ENCODE measurements at regions not wholly inside any gene's neighbourhood (a gene's known extent, or its start where the extent isn't known, plus 50 kb on each side); places are given as distances from the start of the nearest gene placed in this dataset.

DNA sequence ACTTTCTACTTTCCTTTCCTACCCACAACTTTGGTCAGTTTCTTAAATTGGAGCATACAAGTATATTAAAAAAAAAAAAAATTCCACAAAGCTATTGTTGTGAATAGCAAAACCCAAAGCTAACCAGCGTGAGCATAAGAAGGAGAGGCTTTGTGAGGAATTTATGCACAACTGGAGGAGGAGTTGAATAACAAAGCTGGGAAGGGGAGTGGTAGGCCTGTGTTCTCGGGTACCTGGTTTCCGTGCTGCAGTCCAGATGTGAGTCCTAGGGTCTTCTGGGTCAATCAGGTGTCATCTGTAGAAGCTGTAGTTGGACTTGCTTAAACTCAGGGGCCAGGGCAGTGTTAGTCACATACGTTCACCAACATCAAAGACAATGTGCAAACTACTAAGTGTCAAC is 422.5 kb upstream of the SGCG start:
- TF ChIP-seq, protein P1, sequence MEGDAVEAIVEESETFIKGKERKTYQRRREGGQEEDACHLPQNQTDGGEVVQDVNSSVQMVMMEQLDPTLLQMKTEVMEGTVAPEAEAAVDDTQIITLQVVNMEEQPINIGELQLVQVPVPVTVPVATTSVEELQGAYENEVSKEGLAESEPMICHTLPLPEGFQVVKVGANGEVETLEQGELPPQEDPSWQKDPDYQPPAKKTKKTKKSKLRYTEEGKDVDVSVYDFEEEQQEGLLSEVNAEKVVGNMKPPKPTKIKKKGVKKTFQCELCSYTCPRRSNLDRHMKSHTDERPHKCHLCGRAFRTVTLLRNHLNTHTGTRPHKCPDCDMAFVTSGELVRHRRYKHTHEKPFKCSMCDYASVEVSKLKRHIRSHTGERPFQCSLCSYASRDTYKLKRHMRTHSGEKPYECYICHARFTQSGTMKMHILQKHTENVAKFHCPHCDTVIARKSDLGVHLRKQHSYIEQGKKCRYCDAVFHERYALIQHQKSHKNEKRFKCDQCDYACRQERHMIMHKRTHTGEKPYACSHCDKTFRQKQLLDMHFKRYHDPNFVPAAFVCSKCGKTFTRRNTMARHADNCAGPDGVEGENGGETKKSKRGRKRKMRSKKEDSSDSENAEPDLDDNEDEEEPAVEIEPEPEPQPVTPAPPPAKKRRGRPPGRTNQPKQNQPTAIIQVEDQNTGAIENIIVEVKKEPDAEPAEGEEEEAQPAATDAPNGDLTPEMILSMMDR (IDR thresholded peaks at IDR 0.05): no peak
- TF ChIP-seq ZFX (IDR thresholded peaks at IDR 0.05; ENCODE audit: borderline replicate concordance): no peak

DNA sequence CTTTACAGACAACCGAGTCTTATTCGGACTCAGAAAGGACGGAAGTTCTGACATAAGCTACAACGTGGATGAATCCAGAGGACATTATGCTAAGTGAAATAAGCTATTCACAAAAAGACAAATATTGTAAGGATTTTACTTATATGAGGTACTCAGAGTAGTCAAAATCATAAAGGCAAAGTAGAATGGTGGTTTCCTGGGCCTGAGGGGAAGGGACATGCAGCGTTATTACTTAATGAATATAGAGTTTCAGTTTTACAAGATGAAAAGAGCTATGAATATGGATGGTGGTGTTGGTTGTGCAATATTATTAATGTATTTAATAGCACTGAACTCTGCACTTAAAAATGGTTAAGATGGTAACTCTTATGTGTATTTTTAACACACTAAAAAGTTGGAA is 419.1 kb upstream of the SGCG start:
- no peak overlapping the region for H3K27ac ChIP-seq
- TF ChIP-seq ZFX (IDR thresholded peaks at IDR 0.05; ENCODE audit: borderline replicate concordance): no peak

More for the DNA sequence above, 422.5 kb upstream of the SGCG start:
- H3K27ac ChIP-seq: no peak overlapping the region

DNA sequence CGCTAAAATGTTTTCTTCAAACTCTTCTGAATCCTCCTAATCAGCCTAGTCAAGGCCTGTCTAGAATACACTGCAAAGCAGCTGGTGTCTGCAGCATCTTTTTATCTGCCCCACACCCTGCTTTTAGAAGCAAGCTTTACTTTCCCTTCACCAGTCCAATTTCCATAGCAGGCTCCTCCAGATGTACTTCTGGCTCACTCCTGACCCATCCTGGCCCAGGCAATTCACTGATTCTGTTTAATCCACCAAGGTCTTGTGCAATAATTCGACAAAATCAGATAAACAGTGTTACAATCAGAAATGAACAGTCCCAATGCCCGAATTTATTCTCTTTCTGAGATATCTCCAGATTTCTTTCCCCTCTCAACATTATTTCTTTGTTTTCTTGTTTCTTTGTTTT is 415.2 kb upstream of the SGCG start:
- TF ChIP-seq, protein P1 (IDR thresholded peaks at IDR 0.05): no peak
- TF ChIP-seq ZFX (IDR thresholded peaks at IDR 0.05; ENCODE audit: borderline replicate concordance): no peak

DNA sequence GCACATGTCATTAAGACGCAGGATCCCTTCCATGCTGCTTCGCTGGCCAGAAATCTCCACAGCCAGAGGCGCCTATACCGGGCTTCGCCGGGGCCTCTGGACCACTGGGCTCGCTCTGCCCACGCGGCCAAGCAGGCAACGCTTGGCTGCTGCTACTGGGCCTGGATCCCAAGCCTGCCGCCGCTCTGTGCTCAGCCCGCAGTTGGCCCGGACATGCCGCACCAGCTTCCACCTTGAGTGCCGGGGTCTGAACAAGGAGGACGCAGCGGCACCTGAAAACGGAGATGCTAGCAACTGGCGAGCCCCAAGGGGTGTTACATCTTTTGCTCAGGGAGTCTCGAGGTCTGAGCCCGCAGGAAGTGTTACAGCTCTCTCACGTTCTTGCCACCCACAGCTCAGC is 409.9 kb upstream of the SGCG start:
- TF ChIP-seq, protein P1 (IDR thresholded peaks at IDR 0.05): no peak
- no peak for TF ChIP-seq ZFX (IDR thresholded peaks at IDR 0.05; ENCODE audit: borderline replicate concordance)
- no peak overlapping the region for H3K27ac ChIP-seq

More for the DNA sequence above, 415.2 kb upstream of the SGCG start:
- H3K27ac ChIP-seq: no peak overlapping the region

DNA sequence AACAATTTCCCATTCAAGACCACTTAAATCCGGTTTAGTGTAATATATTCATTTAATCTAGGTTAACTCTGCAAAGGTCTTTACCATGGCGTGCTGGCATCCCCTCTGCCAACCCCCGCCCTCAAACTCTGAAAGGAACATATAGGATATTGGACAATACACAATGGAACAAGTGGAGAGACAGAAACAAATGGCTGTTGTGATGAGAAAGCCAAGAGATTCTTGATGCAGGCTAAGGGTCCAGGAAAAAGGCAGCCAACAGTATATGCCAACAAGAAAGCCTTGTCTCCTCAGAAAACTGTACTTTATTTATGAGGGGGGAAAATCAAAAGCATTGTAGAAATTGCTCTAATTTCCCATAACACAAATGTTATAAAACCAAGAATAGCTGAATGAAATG is 407.3 kb upstream of the SGCG start:
- no peak overlapping the region for H3K27ac ChIP-seq
- TF ChIP-seq, protein P1 (IDR thresholded peaks at IDR 0.05): no peak
- no peak for TF ChIP-seq ZFX (IDR thresholded peaks at IDR 0.05; ENCODE audit: borderline replicate concordance)

DNA sequence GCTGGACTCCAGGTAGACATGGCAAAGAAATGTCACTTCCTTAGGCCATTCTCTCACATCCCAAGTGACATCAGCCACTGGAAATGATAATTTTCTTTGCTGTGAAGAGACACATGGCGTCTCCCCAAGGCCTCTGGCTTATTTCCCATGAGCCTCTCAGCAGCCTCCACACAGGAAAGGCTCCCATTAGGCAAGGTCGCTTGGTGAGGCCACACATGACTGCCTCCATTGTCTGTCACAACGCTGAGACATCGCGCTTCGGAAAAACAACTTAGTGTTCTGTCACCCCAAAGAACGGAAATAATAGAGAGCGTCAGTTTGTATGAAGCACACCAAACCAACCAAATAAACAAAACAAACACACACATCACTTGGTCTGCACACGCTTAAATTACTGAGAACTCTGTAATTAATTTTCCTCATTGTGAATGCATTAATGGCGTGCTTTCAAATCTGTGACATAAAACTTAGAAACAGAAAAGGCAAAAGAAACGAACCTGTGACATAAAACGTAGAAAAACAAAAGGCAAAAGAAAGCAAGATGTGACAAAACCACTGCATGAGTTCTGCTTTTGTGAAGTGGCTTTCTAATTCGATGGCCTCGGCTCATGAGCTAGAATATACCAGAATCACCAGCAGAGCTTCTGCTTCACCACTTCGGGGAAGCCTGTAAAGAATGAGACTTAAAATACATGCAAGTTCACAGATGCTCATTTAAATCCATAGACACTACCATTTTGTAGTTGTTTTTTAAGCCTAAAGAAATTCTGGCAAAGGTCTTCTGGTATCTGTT is 404.2 kb upstream of the SGCG start:
- H3K27ac ChIP-seq: no peak overlapping the region
- TF ChIP-seq, protein P1 (IDR thresholded peaks at IDR 0.05): no peak
- TF ChIP-seq ZFX (IDR thresholded peaks at IDR 0.05; ENCODE audit: borderline replicate concordance): no peak

DNA sequence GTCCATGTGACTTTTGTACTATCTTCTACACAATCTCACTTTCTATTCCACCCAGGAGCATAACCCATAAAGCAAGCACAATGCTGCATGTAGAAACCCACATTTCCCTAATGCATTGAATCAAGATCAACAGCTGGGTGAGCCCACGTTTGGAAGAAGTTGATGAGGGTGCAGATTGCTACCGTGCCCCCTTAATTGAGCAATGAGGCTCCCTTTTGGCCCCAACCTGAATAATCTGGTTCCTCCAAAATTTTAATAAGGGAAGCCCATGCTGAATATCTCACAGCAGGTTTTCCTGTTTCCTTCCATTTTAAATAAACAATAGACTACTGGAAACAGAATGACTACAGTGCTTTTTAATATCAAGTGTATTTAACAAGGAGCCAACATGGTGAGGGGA is 403.6 kb upstream of the SGCG start:
- TF ChIP-seq, protein P1 (IDR thresholded peaks at IDR 0.05): no peak
- no peak for TF ChIP-seq ZFX (IDR thresholded peaks at IDR 0.05; ENCODE audit: borderline replicate concordance)
- H3K27ac ChIP-seq: no peak overlapping the region

Data from 22Rv1 (cell line).